ENCODE measurements at regions not wholly inside any gene's neighbourhood (a gene's known extent, or its start where the extent isn't known, plus 50 kb on each side); places are given as distances from the start of the nearest gene placed in this dataset.
"Not testable (repeated sequence)": the region's sequence is repeated elsewhere in the genome, so short reads cannot be mapped to it uniquely, and the experiment has no call there.

DNA sequence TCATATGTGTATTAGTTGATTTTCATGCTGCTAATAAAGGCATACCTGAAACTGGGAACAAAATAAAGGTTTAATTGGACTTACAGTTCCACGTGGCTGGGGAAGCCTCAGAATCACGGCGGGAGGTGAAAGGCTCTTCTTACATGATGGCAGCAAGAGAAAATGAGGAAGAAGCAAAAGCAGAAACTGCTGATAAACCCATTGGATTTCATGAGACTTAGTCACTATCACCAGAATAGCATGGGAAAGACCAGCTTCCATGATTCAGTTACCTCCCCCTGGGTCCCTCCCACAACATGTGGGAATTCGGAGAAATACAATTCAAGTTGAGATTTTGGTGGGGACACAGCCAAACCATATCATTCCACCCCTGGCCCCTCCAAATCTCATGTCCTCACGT is 633.4 kb downstream of the MID1IP1 start:
- peak; percentile 1 for DNase-seq (ENCODE audit: low spot score)

- DNase-seq (ENCODE audit: low spot score) = not testable (repeated sequence)
Measured at GRCh38 chrX:39436538-39436937, 635.3 kb downstream of the MID1IP1 start.

GRCh38 chrX:39437670-39438441 is 636.6 kb downstream of the MID1IP1 start:
- no peak for DNase-seq (ENCODE audit: low spot score)

GRCh38 chrX:39438603-39439602 is 637.6 kb downstream of the MID1IP1 start:
- no peak for DNase-seq (ENCODE audit: low spot score)

DNA sequence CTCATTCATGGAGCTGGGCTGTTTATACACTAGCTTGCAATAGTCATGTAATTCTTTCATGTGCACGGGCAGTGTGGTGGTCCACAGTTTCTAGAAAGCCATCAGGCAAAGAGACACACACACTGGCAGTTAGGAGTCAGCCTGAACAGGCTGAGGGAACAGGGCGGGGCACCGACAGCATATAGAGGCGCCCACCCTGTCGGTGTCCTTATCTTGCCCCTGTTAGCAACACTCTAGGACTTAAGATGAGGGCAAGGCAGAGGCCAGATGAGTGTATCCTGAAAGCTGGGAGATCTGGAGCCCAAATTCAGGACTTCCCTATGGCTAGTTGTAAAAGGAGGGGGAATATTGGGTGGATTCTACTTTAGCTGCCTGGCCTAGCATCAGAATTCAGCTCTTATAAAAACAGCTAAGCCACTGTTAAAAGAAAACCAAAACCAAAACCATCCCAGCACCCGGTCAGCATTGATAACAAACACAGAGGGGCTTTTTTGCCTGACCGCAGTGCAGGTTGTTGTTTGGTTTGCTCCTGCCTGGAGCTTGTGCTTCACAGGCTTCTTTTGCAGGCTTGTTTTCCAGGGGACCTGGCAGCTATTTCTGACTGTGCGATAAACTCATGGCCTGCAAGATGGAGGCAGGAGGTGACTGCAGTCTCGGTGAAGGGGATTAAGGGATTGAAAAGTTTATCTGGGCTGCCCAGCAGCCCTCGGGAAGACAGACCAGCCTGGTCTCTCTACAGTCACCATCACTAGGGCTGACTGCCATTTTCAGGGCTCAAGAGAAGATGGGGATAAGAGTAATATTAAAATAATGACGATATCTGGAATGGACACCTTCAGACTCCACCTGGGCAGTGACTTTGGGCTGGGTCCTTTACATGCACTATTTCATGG is 638.9 kb downstream of the MID1IP1 start:
- no peak for DNase-seq (ENCODE audit: low spot score)

GRCh38 chrX:39440799-39441284 is 639.6 kb downstream of the MID1IP1 start:
- no peak for DNase-seq (ENCODE audit: low spot score)

- DNase-seq (ENCODE audit: low spot score) = no peak
Measured at GRCh38 chrX:39442332-39442731, 641.1 kb downstream of the MID1IP1 start.

- DNase-seq (ENCODE audit: low spot score) = no peak
Measured at GRCh38 chrX:39443240-39443639, 642.0 kb downstream of the MID1IP1 start.

DNA sequence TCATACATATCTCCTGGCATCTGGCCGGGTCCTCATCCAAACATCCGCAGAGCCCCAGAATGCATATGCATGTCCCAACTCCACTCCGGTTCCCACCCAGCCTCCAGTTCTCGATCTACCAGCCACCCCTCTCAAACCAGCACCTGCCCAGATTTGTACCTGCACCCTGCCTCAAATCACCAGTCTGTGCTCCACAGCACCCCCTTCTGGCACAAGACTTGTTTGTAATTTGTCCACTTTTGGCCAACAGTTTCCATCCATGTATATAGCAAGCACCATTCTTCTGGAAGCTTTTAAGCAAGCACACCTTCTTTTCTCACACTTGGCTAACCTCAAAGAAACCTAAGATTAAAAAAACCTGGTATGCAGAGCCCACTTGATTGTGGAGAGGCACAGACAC is 644.1 kb downstream of the MID1IP1 start:
- DNase-seq (ENCODE audit: low spot score) = no peak

GRCh38 chrX:39449352-39449751 is 648.1 kb downstream of the MID1IP1 start:
- DNase-seq (ENCODE audit: low spot score) = no peak

- DNase-seq (ENCODE audit: low spot score) = no peak
Measured at GRCh38 chrX:39450234-39450977, 647.4 kb downstream of the BCOR start.

- DNase-seq (ENCODE audit: low spot score) = no peak
Measured at GRCh38 chrX:39451046-39451445, 646.7 kb downstream of the BCOR start.

- DNase-seq (ENCODE audit: low spot score) = no peak
Measured at GRCh38 chrX:39452401-39452800, 645.4 kb downstream of the BCOR start.

- DNase-seq (ENCODE audit: low spot score) = no peak
Measured at GRCh38 chrX:39453889-39454621, 643.7 kb downstream of the BCOR start.

DNA sequence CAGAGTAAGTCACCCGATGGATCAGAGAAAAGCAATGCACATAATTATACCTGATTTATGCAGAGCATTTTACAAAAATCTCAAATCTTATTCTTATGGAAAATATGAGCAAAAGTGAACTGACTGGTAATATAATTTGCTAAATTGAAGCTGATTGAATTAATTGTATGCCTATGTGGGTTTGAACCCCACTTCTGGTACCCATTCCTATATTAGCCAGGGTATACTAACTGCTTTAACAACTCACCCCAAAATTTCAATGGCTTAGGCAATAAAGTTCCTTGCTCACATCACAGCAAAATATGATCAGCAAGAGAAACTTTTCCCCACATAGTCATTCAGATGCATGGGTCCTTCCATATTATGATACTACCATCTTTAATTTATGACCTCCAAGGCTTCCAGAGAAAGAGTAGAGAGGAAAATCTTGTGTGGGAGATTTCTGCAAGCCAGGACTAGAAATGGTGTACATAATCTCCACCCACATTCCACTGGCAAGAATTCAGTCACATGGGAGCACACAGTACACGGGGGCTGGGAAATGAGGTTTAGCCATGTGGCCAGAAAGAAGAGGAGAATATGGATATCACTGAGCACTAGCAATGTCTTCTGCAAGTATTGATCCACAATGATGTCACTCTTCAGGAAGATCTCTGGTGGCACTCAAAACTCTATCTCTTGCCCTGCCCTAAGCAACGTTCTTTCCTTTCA is 640.7 kb downstream of the BCOR start:
- no peak for DNase-seq (ENCODE audit: low spot score)

DNA sequence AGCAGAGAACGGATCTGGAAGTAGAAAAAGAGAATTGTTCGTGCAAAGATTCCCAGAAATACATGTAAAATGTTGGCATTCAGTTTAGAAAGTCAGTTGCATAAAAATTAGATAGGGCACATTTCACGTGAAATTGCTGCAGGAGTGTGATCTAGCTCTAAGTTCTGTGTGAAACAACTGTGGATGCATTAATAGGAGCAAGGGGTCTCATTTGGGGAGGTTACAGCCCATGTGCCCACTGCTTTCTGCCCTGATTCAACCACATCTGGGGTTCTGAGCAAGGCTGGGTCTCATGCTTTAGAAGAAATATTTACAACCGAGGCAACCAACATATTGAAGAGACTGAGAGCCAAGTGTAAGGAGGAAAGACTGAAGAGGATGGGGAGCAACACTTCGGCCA is 639.0 kb downstream of the BCOR start:
- DNase-seq (ENCODE audit: low spot score) = no peak

GRCh38 chrX:39459204-39459603 is 638.6 kb downstream of the BCOR start:
- DNase-seq (ENCODE audit: low spot score) = no peak

GRCh38 chrX:39459952-39460351 is 637.8 kb downstream of the BCOR start:
- no peak for DNase-seq (ENCODE audit: low spot score)

- no peak for DNase-seq (ENCODE audit: low spot score)
Measured at GRCh38 chrX:39460499-39460898, 637.3 kb downstream of the BCOR start.
